NCI-H226 (cell line): ENCODE measurements at regions not wholly inside any gene's neighbourhood (a gene's known extent, or its start where the extent isn't known, plus 50 kb on each side); places are given as distances from the start of the nearest gene placed in this dataset.
"Not testable (repeated sequence)": the region's sequence is repeated elsewhere in the genome, so short reads cannot be mapped to it uniquely, and the experiment has no call there.

Experiments used
- DNase-seq: peaks from one replicate; pipeline ENCODE4 v3.0.0-alpha.2; 2015

GRCh38 chr5:125222597-125223240 lies 476.3 kb upstream of the ZNF608 start:
- DNase-seq = no peak

GRCh38 chr5:125225424-125225823 lies 479.0 kb upstream of the ZNF608 start:
- DNase-seq = no peak

- DNase-seq = no peak
Measured at GRCh38 chr5:125226825-125227224, 480.4 kb upstream of the ZNF608 start.

- peak; percentile 12 for DNase-seq
Measured at GRCh38 chr5:125227333-125228095, 481.1 kb upstream of the ZNF608 start.

- no peak for DNase-seq
Measured at GRCh38 chr5:125228363-125229070, 482.1 kb upstream of the ZNF608 start.

- no peak for DNase-seq
Measured at GRCh38 chr5:125229556-125229955, 483.1 kb upstream of the ZNF608 start.

GRCh38 chr5:125232779-125233230 lies 486.4 kb upstream of the ZNF608 start:
- no peak for DNase-seq

- DNase-seq = no peak
Measured at GRCh38 chr5:125233944-125234343, 487.5 kb upstream of the ZNF608 start.

GRCh38 chr5:125236007-125236406 lies 489.6 kb upstream of the ZNF608 start:
- DNase-seq = no peak

GRCh38 chr5:125236981-125237380 lies 490.5 kb upstream of the ZNF608 start:
- DNase-seq = no peak

GRCh38 chr5:125244531-125244930 lies 498.1 kb upstream of the ZNF608 start:
- DNase-seq = no peak

- no peak for DNase-seq
Measured at GRCh38 chr5:125245216-125245615, 498.8 kb upstream of the ZNF608 start.

- no peak for DNase-seq
Measured at GRCh38 chr5:125249400-125249799, 503.0 kb upstream of the ZNF608 start.

- DNase-seq = no peak
Measured at GRCh38 chr5:125251703-125252102, 505.3 kb upstream of the ZNF608 start.

GRCh38 chr5:125253634-125254033 lies 507.2 kb upstream of the ZNF608 start:
- not testable (repeated sequence) for DNase-seq

- no peak for DNase-seq
Measured at GRCh38 chr5:125254267-125254666, 507.8 kb upstream of the ZNF608 start.

- no peak for DNase-seq
Measured at GRCh38 chr5:125256296-125256695, 509.9 kb upstream of the ZNF608 start.

- DNase-seq = no peak
Measured at GRCh38 chr5:125257057-125257972, 510.9 kb upstream of the ZNF608 start.

- no peak for DNase-seq
Measured at GRCh38 chr5:125257997-125258396, 511.6 kb upstream of the ZNF608 start.

GRCh38 chr5:125258615-125259014 lies 512.2 kb upstream of the ZNF608 start:
- no peak for DNase-seq

- no peak for DNase-seq
Measured at GRCh38 chr5:125261505-125262250, 515.2 kb upstream of the ZNF608 start.

GRCh38 chr5:125262782-125263181 lies 516.3 kb upstream of the ZNF608 start:
- peak; percentile 8 for DNase-seq
